Neural progenitor cell (in vitro differentiated cells): ENCODE measurements at regions not wholly inside any gene's neighbourhood (a gene's known extent, or its start where the extent isn't known, plus 50 kb on each side); places are given as distances from the start of the nearest gene placed in this dataset.

Source experiments
- EZH2 ChIP-seq: fragments of 200-600 bp; sonication (generic); IDR thresholded peaks from 2 replicates; pipeline ENCODE4 v1.6.1; 2017; ENCODE audit warnings: antibody characterized with exemption, mild to moderate bottlenecking, moderate library complexity
- EZH2phosphoT487 ChIP-seq: fragments of 200-600 bp; sonication (generic); IDR thresholded peaks from 2 replicates; pipeline ENCODE4 v1.6.1; 2017; ENCODE audit warnings: antibody characterized with exemption
- TF ChIP-seq, protein P1 (sequence below): fragments of 200-600 bp; sonication (generic); IDR thresholded peaks from 2 replicates; pipeline ENCODE4 v1.5.1; 2017; ENCODE audit warnings: antibody characterized with exemption, mild to moderate bottlenecking

DNA sequence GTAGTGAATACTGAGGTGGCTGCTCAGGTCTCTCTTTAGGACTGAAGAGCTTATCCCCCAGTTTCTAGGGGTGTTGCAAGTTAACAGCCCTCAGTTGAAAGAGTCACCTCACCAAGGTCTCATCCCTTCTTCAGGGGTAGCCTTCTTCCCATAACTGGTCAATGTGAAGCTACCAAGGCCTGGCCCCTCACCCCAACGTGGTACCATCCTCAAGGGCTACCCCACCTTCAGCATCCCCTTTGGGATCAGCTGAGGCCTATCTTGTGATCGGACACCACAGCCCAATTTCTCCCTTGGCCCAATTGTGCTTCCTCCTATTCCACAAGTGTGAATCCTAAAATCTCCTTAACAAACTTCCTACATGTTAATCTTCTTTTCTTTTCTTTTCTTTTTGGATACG lies 289.5 kb upstream of the MKLN1 start:
- TF ChIP-seq, protein P1, sequence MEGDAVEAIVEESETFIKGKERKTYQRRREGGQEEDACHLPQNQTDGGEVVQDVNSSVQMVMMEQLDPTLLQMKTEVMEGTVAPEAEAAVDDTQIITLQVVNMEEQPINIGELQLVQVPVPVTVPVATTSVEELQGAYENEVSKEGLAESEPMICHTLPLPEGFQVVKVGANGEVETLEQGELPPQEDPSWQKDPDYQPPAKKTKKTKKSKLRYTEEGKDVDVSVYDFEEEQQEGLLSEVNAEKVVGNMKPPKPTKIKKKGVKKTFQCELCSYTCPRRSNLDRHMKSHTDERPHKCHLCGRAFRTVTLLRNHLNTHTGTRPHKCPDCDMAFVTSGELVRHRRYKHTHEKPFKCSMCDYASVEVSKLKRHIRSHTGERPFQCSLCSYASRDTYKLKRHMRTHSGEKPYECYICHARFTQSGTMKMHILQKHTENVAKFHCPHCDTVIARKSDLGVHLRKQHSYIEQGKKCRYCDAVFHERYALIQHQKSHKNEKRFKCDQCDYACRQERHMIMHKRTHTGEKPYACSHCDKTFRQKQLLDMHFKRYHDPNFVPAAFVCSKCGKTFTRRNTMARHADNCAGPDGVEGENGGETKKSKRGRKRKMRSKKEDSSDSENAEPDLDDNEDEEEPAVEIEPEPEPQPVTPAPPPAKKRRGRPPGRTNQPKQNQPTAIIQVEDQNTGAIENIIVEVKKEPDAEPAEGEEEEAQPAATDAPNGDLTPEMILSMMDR, result no peak
- TF ChIP-seq EZH2, result no peak
- TF ChIP-seq EZH2phosphoT487, result no peak
